Tibial nerve (tissue), 4 donors: ENCODE measurements at regions not wholly inside any gene's neighbourhood (a gene's known extent, or its start where the extent isn't known, plus 50 kb on each side); places are given as distances from the start of the nearest gene placed in this dataset.

Source experiments
- CTCF ChIP-seq, 5 experiments: fragments of 200-600 bp in 3 of 5; fragments of 450-650 bp in 2 of 5; sonication (generic) in 3 of 5; IDR thresholded peaks; one replicate each; pipeline ENCODE4 v1.5.1; 2016 to 2019; ENCODE audit warnings: antibody characterized with exemption in 5 of 5, mild to moderate bottlenecking in 3 of 5, moderate library complexity in 2 of 5
- EP300 ChIP-seq, 2 donors: sonication (generic); formaldehyde crosslinking; IDR thresholded peaks; one replicate each; pipeline ENCODE4 v1.6.1; 2017; ENCODE audit warnings: antibody characterized with exemption in 2 of 2, mild to moderate bottlenecking in 1 of 2

GRCh38 chr1:57770772-57771171 is 346.9 kb upstream of the DAB1 start:
- TF ChIP-seq CTCF (IDR thresholded peaks at IDR 0.05) (no peak), EP300 (IDR thresholded peaks at IDR 0.05) (no peak)
